ENCODE measurements at regions not wholly inside any gene's neighbourhood (a gene's known extent, or its start where the extent isn't known, plus 50 kb on each side); places are given as distances from the start of the nearest gene placed in this dataset.

DNA sequence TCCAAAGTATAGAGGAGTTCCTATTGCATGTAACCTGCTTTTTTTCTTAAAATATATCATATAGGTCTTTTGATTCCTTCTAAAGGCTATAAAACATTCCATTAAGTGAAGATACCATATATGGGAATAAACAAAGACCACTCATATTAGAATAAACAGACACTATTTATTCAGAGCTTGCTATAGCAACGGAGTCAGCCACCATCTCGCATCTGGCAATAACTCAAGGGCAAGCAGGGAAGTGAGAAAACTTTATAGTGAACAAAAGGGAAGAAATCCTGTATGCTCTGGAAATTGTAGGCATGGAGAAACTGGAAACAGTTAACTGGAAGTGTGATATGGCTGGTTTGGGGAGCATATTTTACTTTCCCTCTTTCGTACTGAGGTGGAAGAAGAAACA, 301.9 kb downstream of the PTH2R start:
- TF ChIP-seq, protein P1, sequence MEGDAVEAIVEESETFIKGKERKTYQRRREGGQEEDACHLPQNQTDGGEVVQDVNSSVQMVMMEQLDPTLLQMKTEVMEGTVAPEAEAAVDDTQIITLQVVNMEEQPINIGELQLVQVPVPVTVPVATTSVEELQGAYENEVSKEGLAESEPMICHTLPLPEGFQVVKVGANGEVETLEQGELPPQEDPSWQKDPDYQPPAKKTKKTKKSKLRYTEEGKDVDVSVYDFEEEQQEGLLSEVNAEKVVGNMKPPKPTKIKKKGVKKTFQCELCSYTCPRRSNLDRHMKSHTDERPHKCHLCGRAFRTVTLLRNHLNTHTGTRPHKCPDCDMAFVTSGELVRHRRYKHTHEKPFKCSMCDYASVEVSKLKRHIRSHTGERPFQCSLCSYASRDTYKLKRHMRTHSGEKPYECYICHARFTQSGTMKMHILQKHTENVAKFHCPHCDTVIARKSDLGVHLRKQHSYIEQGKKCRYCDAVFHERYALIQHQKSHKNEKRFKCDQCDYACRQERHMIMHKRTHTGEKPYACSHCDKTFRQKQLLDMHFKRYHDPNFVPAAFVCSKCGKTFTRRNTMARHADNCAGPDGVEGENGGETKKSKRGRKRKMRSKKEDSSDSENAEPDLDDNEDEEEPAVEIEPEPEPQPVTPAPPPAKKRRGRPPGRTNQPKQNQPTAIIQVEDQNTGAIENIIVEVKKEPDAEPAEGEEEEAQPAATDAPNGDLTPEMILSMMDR (conservative IDR thresholded peaks at IDR 0.05; ENCODE audit: low read depth, low read length), result no peak
- TF ChIP-seq EZH2phosphoT487 (IDR thresholded peaks at IDR 0.05; ENCODE audit: borderline replicate concordance, low read length), result no peak

Data from PC-3 (cell line).